HL-60 (cell line): ENCODE measurements at regions not wholly inside any gene's neighbourhood (a gene's known extent, or its start where the extent isn't known, plus 50 kb on each side); places are given as distances from the start of the nearest gene placed in this dataset.

Experiments
- DNase-seq, 2 experiments: peaks; one replicate each; pipeline ENCODE4 v3.0.0-alpha.2; 2010 to 2020; ENCODE audit warnings: low read depth in 1 of 2, low spot score in 1 of 2
- H3K27ac ChIP-seq: fragments of 250-450 bp; sonication (Bioruptor Pico); replicated peaks from 2 replicates; pipeline ENCODE4 v1.5.1; 2020; ENCODE audit warnings: mild to moderate bottlenecking, moderate library complexity
- H3K27me3 ChIP-seq: fragments of 250-450 bp; sonication (Bioruptor Pico); 2 replicates; pipeline ENCODE4 v1.5.1; 2021; ENCODE audit warnings: mild to moderate bottlenecking, moderate library complexity; ENCODE audit not compliant: insufficient read depth, poor library complexity, severe bottlenecking
- H3K4me3 ChIP-seq: replicated peaks from 2 replicates; pipeline ENCODE4 v1.5.1; 2011; ENCODE audit warnings: mild to moderate bottlenecking, control low read depth, low read length; ENCODE audit not compliant: insufficient read depth
- GABPA ChIP-seq: IDR thresholded peaks from 2 replicates; pipeline ENCODE4 v1.6.1; 2012; ENCODE audit warnings: low read depth
- POLR2AphosphoS5 ChIP-seq: IDR thresholded peaks from 2 replicates; pipeline ENCODE4 v1.6.1; 2012; ENCODE audit warnings: low read depth
- SPI1 ChIP-seq: IDR thresholded peaks from 2 replicates; pipeline ENCODE4 v1.6.1; 2012; ENCODE audit warnings: low read depth, mild to moderate bottlenecking, borderline replicate concordance
- TF ChIP-seq, protein P1 (sequence below): IDR thresholded peaks from one replicate; pipeline ENCODE4 v1.5.1; 2011; ENCODE audit warnings: low read length, control low read depth, inconsistent platforms; ENCODE audit not compliant: insufficient read depth
- TF ChIP-seq, protein P2 (sequence below): IDR thresholded peaks from 2 replicates; pipeline ENCODE4 v1.6.1; 2012; ENCODE audit warnings: low read depth; ENCODE audit not compliant: insufficient replicate concordance

DNA sequence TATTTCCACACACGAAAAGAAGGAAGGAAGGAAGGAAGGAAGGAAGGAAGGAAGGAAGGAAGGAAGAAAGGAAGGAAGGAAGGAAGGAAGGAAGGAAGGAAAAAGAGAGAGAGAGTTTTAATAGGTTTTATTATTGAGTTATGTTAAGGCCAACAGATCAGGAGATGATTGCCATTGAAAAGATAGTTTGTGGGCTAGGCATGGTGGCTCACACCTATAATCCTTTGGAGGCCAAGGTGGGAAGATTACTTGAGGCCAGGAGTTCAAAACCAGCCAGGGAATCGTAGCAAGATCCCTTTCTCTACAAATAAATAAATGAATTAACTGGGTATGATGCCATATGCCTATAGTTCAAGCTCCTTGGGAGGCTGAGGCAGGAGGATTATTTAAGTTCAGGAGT is 877.2 kb downstream of the TLE4 start:
- H3K27me3 ChIP-seq = no peaks in the 10 kb centered on the region
- H3K4me3 ChIP-seq = no peak overlapping the region
- DNase-seq = no peak
- H3K27ac ChIP-seq = no peak overlapping the region
- TF ChIP-seq SPI1 (no peak), POLR2AphosphoS5 (no peak), GABPA (no peak)
- TF ChIP-seq, protein P1, sequence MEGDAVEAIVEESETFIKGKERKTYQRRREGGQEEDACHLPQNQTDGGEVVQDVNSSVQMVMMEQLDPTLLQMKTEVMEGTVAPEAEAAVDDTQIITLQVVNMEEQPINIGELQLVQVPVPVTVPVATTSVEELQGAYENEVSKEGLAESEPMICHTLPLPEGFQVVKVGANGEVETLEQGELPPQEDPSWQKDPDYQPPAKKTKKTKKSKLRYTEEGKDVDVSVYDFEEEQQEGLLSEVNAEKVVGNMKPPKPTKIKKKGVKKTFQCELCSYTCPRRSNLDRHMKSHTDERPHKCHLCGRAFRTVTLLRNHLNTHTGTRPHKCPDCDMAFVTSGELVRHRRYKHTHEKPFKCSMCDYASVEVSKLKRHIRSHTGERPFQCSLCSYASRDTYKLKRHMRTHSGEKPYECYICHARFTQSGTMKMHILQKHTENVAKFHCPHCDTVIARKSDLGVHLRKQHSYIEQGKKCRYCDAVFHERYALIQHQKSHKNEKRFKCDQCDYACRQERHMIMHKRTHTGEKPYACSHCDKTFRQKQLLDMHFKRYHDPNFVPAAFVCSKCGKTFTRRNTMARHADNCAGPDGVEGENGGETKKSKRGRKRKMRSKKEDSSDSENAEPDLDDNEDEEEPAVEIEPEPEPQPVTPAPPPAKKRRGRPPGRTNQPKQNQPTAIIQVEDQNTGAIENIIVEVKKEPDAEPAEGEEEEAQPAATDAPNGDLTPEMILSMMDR = no peak
- TF ChIP-seq, protein P2, sequence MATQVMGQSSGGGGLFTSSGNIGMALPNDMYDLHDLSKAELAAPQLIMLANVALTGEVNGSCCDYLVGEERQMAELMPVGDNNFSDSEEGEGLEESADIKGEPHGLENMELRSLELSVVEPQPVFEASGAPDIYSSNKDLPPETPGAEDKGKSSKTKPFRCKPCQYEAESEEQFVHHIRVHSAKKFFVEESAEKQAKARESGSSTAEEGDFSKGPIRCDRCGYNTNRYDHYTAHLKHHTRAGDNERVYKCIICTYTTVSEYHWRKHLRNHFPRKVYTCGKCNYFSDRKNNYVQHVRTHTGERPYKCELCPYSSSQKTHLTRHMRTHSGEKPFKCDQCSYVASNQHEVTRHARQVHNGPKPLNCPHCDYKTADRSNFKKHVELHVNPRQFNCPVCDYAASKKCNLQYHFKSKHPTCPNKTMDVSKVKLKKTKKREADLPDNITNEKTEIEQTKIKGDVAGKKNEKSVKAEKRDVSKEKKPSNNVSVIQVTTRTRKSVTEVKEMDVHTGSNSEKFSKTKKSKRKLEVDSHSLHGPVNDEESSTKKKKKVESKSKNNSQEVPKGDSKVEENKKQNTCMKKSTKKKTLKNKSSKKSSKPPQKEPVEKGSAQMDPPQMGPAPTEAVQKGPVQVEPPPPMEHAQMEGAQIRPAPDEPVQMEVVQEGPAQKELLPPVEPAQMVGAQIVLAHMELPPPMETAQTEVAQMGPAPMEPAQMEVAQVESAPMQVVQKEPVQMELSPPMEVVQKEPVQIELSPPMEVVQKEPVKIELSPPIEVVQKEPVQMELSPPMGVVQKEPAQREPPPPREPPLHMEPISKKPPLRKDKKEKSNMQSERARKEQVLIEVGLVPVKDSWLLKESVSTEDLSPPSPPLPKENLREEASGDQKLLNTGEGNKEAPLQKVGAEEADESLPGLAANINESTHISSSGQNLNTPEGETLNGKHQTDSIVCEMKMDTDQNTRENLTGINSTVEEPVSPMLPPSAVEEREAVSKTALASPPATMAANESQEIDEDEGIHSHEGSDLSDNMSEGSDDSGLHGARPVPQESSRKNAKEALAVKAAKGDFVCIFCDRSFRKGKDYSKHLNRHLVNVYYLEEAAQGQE = no peak

DNA sequence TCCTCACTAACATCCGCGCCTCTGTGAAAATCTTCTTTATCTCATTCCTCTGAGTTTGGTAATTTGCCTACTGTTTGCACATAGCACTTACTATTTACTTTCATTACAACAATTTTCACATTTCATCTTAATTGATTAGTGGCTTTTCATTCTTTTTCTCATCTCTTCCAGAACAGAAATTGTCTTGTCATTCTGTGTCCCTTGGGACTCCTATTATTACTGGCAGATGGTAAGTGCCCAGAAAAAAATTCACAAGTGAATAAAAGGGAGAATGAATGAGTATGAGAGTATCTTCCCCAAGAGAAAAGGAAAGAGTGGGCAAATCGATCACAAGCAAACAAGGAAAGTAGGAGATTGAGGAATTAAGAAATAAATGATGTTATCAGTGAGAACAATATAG is 876.1 kb downstream of the TLE4 start:
- Histone ChIP-seq H3K27me3 (no peaks in the 10 kb centered on the region), H3K4me3 (no peak overlapping the region), H3K27ac (no peak overlapping the region)
- TF ChIP-seq POLR2AphosphoS5 (no peak), SPI1 (no peak), GABPA (no peak)
- TF ChIP-seq, protein P2 = no peak
- TF ChIP-seq, protein P1 = no peak
- DNase-seq = no peak

DNA sequence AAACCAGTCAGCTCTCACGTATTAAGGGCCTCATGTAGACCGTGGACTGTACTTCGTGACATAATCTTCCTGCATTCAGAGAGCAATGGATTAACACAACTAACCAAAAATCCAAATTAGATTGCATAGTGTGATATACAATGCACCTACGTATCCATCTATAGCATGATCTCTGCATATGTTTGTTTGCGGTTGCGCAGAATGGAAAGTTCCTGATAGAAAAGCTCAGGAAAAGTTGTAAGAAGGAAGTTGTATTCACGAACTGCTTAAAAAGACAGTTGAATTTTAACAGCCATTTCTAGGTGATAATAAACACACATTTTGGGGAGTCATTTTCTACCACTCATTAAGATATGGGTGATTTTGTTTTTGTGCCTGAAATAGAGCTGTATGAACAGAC is 869.0 kb downstream of the TLE4 start:
- no peak for DNase-seq
- H3K4me3 ChIP-seq = no peak overlapping the region
- H3K27ac ChIP-seq = no peak overlapping the region
- TF ChIP-seq, protein P2 = no peak
- TF ChIP-seq SPI1 = no peak
- TF ChIP-seq GABPA = no peak
- TF ChIP-seq, protein P1 = no peak
- no peaks in the 10 kb centered on the region for H3K27me3 ChIP-seq
